ENCODE measurements at regions not wholly inside any gene's neighbourhood (a gene's known extent, or its start where the extent isn't known, plus 50 kb on each side); places are given as distances from the start of the nearest gene placed in this dataset.

DNA sequence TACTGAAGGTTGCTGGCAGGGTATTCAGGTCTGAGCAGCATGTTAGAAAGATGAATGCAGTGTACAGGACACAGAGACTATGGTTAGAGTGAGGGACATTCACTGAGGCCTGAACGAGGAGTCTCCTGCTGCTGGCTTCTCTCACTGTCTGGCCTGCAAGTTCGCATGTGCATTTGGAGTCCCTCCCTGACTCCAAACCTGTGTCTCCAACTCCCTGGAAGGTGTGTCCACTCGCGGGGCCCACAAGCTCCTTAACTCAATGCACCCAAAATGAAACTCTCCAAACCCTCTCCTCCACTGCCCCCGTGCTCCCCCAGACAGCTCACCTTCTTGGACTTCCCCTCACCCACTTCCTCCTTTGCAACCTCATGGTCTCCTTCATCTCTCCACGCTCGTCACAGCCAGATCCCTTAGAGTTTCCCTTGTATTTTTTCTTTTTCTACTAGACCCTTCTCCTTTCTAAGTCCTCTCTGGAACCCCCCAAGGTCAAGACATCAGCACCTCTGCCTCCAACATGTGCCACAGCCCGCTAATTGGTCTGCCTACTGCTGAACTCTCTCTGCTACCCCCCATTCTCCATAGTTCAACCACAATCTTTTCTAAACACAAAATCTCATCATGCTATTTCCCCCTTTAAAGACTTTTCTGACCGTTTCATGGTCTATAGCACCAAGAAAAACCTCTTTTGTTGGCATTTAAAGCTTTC lies 58.3 kb downstream of the HES1 start:
- no peak for TF ChIP-seq CTCF (IDR thresholded peaks at IDR 0.05 in 4 of 5, conservative IDR thresholded peaks at IDR 0.05 in 1 of 5)
- TF ChIP-seq POLR2A (IDR thresholded peaks at IDR 0.05), result no peak

All from gastrocnemius medialis (tissue), 4 donors.